ENCODE measurements at regions not wholly inside any gene's neighbourhood (a gene's known extent, or its start where the extent isn't known, plus 50 kb on each side); places are given as distances from the start of the nearest gene placed in this dataset.
"Not testable (repeated sequence)": the region's sequence is repeated elsewhere in the genome, so short reads cannot be mapped to it uniquely, and the experiment has no call there.

- DNase-seq (ENCODE audit: low spot score): not testable (repeated sequence)
These were observed 597.6 kb upstream of the NR3C2 start for GRCh38 chr4:149039786-149040185.

- DNase-seq (ENCODE audit: low spot score): no peak
These were observed 589.2 kb upstream of the NR3C2 start for GRCh38 chr4:149031399-149031798.

GRCh38 chr4:149029056-149029651, 586.9 kb upstream of the NR3C2 start:
- no peak for DNase-seq (ENCODE audit: low spot score)

- no peak for DNase-seq (ENCODE audit: low spot score)
These were observed 584.5 kb upstream of the NR3C2 start for GRCh38 chr4:149026696-149027095.

GRCh38 chr4:149017002-149017734, 575.0 kb upstream of the NR3C2 start:
- no peak for DNase-seq (ENCODE audit: low spot score)

- no peak for DNase-seq (ENCODE audit: low spot score)
These were observed 567.0 kb upstream of the NR3C2 start for GRCh38 chr4:149009223-149009622.

- no peak for DNase-seq (ENCODE audit: low spot score)
These were observed 566.3 kb upstream of the NR3C2 start for GRCh38 chr4:149008415-149009025.

- no peak for DNase-seq (ENCODE audit: low spot score)
These were observed 563.0 kb upstream of the NR3C2 start for GRCh38 chr4:149005191-149005590.

GRCh38 chr4:148999924-149000323, 557.7 kb upstream of the NR3C2 start:
- no peak for DNase-seq (ENCODE audit: low spot score)

- no peak for DNase-seq (ENCODE audit: low spot score)
These were observed 556.5 kb upstream of the NR3C2 start for GRCh38 chr4:148998719-148999118.

GRCh38 chr4:148986951-148987350, 544.7 kb upstream of the NR3C2 start:
- DNase-seq (ENCODE audit: low spot score): no peak

- no peak for DNase-seq (ENCODE audit: low spot score)
These were observed 542.7 kb upstream of the NR3C2 start for GRCh38 chr4:148984951-148985350.

GRCh38 chr4:148982200-148982599, 540.0 kb upstream of the NR3C2 start:
- DNase-seq (ENCODE audit: low spot score): no peak

- no peak for DNase-seq (ENCODE audit: low spot score)
These were observed 538.7 kb upstream of the NR3C2 start for GRCh38 chr4:148980782-148981480.

GRCh38 chr4:148978301-148978700, 536.1 kb upstream of the NR3C2 start:
- DNase-seq (ENCODE audit: low spot score): no peak

GRCh38 chr4:148975464-148975863, 533.2 kb upstream of the NR3C2 start:
- DNase-seq (ENCODE audit: low spot score): no peak

GRCh38 chr4:148965080-148965479, 522.9 kb upstream of the NR3C2 start:
- no peak for DNase-seq (ENCODE audit: low spot score)

- DNase-seq (ENCODE audit: low spot score): no peak
These were observed 522.2 kb upstream of the NR3C2 start for GRCh38 chr4:148964456-148964855.

GRCh38 chr4:148962539-148963290, 520.5 kb upstream of the NR3C2 start:
- DNase-seq (ENCODE audit: low spot score): no peak

- DNase-seq (ENCODE audit: low spot score): no peak
These were observed 519.3 kb upstream of the NR3C2 start for GRCh38 chr4:148961526-148961925.

- DNase-seq (ENCODE audit: low spot score): no peak
These were observed 516.1 kb upstream of the NR3C2 start for GRCh38 chr4:148958317-148958716.
